ENCODE measurements at regions not wholly inside any gene's neighbourhood (a gene's known extent, or its start where the extent isn't known, plus 50 kb on each side); places are given as distances from the start of the nearest gene placed in this dataset.

- no peak for DNase-seq (ENCODE audit: low read depth in 2 of 2)
Observed at GRCh38 chr4:164683040-164683439, 70.9 kb upstream of the SMIM31 start.

GRCh38 chr4:164695650-164696049, 58.3 kb upstream of the SMIM31 start:
- DNase-seq (ENCODE audit: low read depth in 2 of 2): no peak

- no peak for DNase-seq (ENCODE audit: low read depth in 2 of 2)
Observed at GRCh38 chr4:164700471-164700870, 53.5 kb upstream of the SMIM31 start.

GRCh38 chr4:164701665-164702064, 52.3 kb upstream of the SMIM31 start:
- no peak for DNase-seq (ENCODE audit: low read depth in 2 of 2)
